Liver (tissue), 8 donors: ENCODE measurements at regions not wholly inside any gene's neighbourhood (a gene's known extent, or its start where the extent isn't known, plus 50 kb on each side); places are given as distances from the start of the nearest gene placed in this dataset.
A peak's percentile ranks its signal among the peaks of the same experiment; 100 is the strongest.

ENCODE experiments used
- DNase-seq: peaks from one replicate; pipeline ENCODE4 v3.0.0-alpha.2; 2017; ENCODE audit warnings: low spot score
- H3K27ac ChIP-seq, 2 donors: one replicate each; pipeline ENCODE4 v1.7.0; 2013; ENCODE audit warnings: inconsistent platforms in 2 of 2, low read length in 2 of 2, control low read depth in 1 of 2, low read depth in 1 of 2, mild to moderate bottlenecking in 1 of 2
- H3K27me3 ChIP-seq, 4 donors: one replicate each; pipeline versions ENCODE4 v1.6.1 to v1.7.0; 2013; ENCODE audit warnings: low read length in 3 of 4, inconsistent platforms in 1 of 4, mild to moderate bottlenecking in 1 of 4, moderate library complexity in 1 of 4; ENCODE audit not compliant: control insufficient read depth in 4 of 4, insufficient read depth in 4 of 4
- H3K36me3 ChIP-seq, 4 donors: one replicate each; pipeline versions ENCODE4 v1.6.1 to v1.7.0; 2013; ENCODE audit warnings: low read length in 3 of 4, mild to moderate bottlenecking in 3 of 4, low read depth in 1 of 4, moderate library complexity in 1 of 4; ENCODE audit not compliant: control insufficient read depth in 4 of 4, insufficient read depth in 3 of 4
- H3K4me1 ChIP-seq, 4 donors: one replicate each; pipeline versions ENCODE4 v1.6.1 to v1.7.0; 2013; ENCODE audit warnings: low read length in 3 of 4, mild to moderate bottlenecking in 3 of 4, moderate library complexity in 1 of 4; ENCODE audit not compliant: control insufficient read depth in 4 of 4, insufficient read depth in 4 of 4
- H3K4me3 ChIP-seq, 3 donors: one replicate each; pipeline versions ENCODE4 v1.6.1 to v1.7.0; 2013; ENCODE audit warnings: low read length in 3 of 3, control low read depth in 1 of 3, low read depth in 1 of 3, mild to moderate bottlenecking in 1 of 3
- H3K9ac ChIP-seq, 2 donors: one replicate each; pipeline ENCODE4 v1.7.0; 2013; ENCODE audit warnings: low read length in 2 of 2, mild to moderate bottlenecking in 2 of 2, moderate library complexity in 2 of 2, control low read depth in 1 of 2, low read depth in 1 of 2
- H3K9me3 ChIP-seq, 4 donors: one replicate each; pipeline versions ENCODE4 v1.6.1 to v1.7.0; 2013; ENCODE audit warnings: low read length in 3 of 4; ENCODE audit not compliant: control insufficient read depth in 4 of 4
- ATF3 ChIP-seq: IDR thresholded peaks from 2 replicates; pipeline ENCODE4 v1.6.1; 2016; ENCODE audit warnings: antibody characterized with exemption
- CTCF ChIP-seq: fragments of 150-350 bp; IDR thresholded peaks from 2 replicates; pipeline ENCODE4 v1.5.1; 2017; ENCODE audit warnings: improper control_type of control experiment, low read depth, low read length; ENCODE audit not compliant: missing input control
- FOXA1 ChIP-seq: IDR thresholded peaks from 2 replicates; pipeline ENCODE4 v1.6.1; 2016; ENCODE audit warnings: antibody characterized with exemption
- FOXA2 ChIP-seq: IDR thresholded peaks from 2 replicates; pipeline ENCODE4 v1.6.1; 2016; ENCODE audit warnings: antibody characterized with exemption
- GABPA ChIP-seq, 2 donors: IDR thresholded peaks in 1 of 2; conservative IDR thresholded peaks in 1 of 2; 2 replicates each; pipeline ENCODE4 v1.6.1; 2016; ENCODE audit warnings: antibody characterized with exemption in 2 of 2, mild to moderate bottlenecking in 1 of 2, moderate library complexity in 1 of 2
- HNF4G ChIP-seq: IDR thresholded peaks from 2 replicates; pipeline ENCODE4 v1.6.1; 2016; ENCODE audit warnings: antibody characterized with exemption
- JUND ChIP-seq, 2 donors: IDR thresholded peaks; 2 replicates each; pipeline ENCODE4 v1.6.1; 2016; ENCODE audit warnings: antibody characterized with exemption in 2 of 2
- NR2F2 ChIP-seq: IDR thresholded peaks from 2 replicates; pipeline ENCODE4 v1.6.1; 2016; ENCODE audit warnings: antibody characterized with exemption
- RAD21 ChIP-seq, 2 donors: IDR thresholded peaks; 2 replicates each; pipeline ENCODE4 v1.6.1; 2016; ENCODE audit warnings: antibody characterized with exemption in 2 of 2, mild to moderate bottlenecking in 2 of 2
- RXRA ChIP-seq, 2 donors: IDR thresholded peaks; 2 replicates each; pipeline ENCODE4 v1.6.1; 2017 to 2018; ENCODE audit warnings: antibody characterized with exemption in 2 of 2, mild to moderate bottlenecking in 1 of 2
- TAF1 ChIP-seq: conservative IDR thresholded peaks from 2 replicates; pipeline ENCODE4 v1.6.1; 2016; ENCODE audit warnings: antibody characterized with exemption, mild to moderate bottlenecking
- YY1 ChIP-seq: IDR thresholded peaks from 2 replicates; pipeline ENCODE4 v1.6.1; 2016; ENCODE audit warnings: antibody characterized with exemption, mild to moderate bottlenecking
- WGBS: extraction: QIAGEN DNeasy Blood & Tissue Kit; methylation state at CpG from one replicate; pipeline ENCODE4 v1.1.7; 2013; 5-methylcytosine and 5-hydroxymethylcytosine counted together
- TF ChIP-seq, protein P1 (sequence below): IDR thresholded peaks from 2 replicates; pipeline ENCODE4 v1.6.1; 2016; ENCODE audit warnings: antibody characterized with exemption, mild to moderate bottlenecking
- TF ChIP-seq, protein P2 (sequence below): IDR thresholded peaks from 2 replicates; pipeline ENCODE4 v1.6.1; 2016; ENCODE audit warnings: antibody characterized with exemption
- TF ChIP-seq, protein P3 (sequence below): IDR thresholded peaks from 2 replicates; pipeline ENCODE4 v1.6.1; 2016; ENCODE audit warnings: antibody characterized with exemption
- donor health status: healthy.
- donor health status: healthy.
- donor health status: healthy.
- donor health status: healthy.
- donor health status: healthy.

- H3K36me3 ChIP-seq: no peaks in the 10 kb centered on the region
- H3K9ac ChIP-seq: no peak overlapping the region
- H3K4me3 ChIP-seq: peak overlapping the region in 1 of 3 donors; percentile 30
- TF ChIP-seq CTCF (no peak), YY1 (no peak), FOXA1 (no peak), JUND (IDR thresholded peaks at IDR 0.05) (no peak), RXRA (IDR thresholded peaks at IDR 0.05) (no peak), FOXA2 (no peak), ATF3 (no peak), RAD21 (IDR thresholded peaks at IDR 0.05) (no peak), NR2F2 (no peak), TAF1 (no peak), GABPA (IDR thresholded peaks at IDR 0.05 in 1 of 2, conservative IDR thresholded peaks at IDR 0.05 in 1 of 2) (no peak)
- TF ChIP-seq, protein P1, sequence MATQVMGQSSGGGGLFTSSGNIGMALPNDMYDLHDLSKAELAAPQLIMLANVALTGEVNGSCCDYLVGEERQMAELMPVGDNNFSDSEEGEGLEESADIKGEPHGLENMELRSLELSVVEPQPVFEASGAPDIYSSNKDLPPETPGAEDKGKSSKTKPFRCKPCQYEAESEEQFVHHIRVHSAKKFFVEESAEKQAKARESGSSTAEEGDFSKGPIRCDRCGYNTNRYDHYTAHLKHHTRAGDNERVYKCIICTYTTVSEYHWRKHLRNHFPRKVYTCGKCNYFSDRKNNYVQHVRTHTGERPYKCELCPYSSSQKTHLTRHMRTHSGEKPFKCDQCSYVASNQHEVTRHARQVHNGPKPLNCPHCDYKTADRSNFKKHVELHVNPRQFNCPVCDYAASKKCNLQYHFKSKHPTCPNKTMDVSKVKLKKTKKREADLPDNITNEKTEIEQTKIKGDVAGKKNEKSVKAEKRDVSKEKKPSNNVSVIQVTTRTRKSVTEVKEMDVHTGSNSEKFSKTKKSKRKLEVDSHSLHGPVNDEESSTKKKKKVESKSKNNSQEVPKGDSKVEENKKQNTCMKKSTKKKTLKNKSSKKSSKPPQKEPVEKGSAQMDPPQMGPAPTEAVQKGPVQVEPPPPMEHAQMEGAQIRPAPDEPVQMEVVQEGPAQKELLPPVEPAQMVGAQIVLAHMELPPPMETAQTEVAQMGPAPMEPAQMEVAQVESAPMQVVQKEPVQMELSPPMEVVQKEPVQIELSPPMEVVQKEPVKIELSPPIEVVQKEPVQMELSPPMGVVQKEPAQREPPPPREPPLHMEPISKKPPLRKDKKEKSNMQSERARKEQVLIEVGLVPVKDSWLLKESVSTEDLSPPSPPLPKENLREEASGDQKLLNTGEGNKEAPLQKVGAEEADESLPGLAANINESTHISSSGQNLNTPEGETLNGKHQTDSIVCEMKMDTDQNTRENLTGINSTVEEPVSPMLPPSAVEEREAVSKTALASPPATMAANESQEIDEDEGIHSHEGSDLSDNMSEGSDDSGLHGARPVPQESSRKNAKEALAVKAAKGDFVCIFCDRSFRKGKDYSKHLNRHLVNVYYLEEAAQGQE: no peak
- TF ChIP-seq, protein P2, sequence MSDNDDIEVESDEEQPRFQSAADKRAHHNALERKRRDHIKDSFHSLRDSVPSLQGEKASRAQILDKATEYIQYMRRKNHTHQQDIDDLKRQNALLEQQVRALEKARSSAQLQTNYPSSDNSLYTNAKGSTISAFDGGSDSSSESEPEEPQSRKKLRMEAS: no peak
- H3K27me3 ChIP-seq: peaks cover 0 to 14% (median 7%) of the 10 kb centered on the region in 4 donors
- no peaks in the 10 kb centered on the region for H3K9me3 ChIP-seq
- no peak overlapping the region for H3K27ac ChIP-seq
- no peak for DNase-seq
- H3K4me1 ChIP-seq: peaks cover 0 to 4% (median 3%) of the 10 kb centered on the region in 4 donors
- WGBS: 3% methylated on average over 93 of the region's 93 CpGs
These were observed 108.4 kb upstream of the SLC6A11 start for GRCh38 chr3:10707400-10708215.

DNA sequence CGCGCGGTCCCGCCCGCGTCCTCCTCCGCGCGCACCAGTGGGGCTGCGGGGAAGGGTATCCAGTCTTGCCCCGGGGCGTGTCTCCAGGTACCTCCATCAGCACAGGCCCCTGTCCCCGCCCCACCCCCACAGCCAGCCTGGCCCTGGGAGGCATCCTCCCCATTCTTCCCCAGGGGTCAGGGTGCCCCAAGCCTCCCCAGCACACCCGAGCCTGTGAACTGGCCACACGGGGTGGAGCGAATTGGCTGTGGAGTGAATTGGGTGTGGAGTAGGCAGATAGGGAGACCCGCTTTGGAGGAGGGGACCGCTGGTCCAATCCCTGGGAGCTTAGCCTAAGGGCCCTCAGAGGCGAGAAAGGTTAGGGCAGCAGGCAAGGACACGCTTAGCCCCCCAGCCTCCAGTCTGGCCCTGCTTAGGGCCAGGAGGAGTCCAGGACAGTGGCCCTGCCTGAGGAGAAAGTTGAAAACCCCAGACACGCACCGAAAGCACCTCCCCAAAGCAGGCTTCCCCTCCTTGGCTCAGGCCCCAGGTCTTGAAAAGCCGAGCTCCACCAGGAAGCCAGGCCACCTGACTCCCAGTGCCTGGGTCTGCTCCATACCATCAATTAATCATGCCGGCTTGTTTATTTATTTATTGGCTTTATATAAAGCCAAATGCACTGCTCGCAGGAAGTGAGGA, 107.7 kb upstream of the SLC6A11 start:
- Histone ChIP-seq H3K4me1 (peaks cover 0 to 4% (median 3%) of the 10 kb centered on the region in 4 donors), H3K9me3 (no peaks in the 10 kb centered on the region), H3K9ac (no peak overlapping the region), H3K27ac (no peak overlapping the region), H3K36me3 (no peaks in the 10 kb centered on the region), H3K27me3 (peaks cover 0 to 14% (median 7%) of the 10 kb centered on the region in 4 donors), H3K4me3 (peak overlapping the region in 1 of 3 donors; percentile 30)
- DNase-seq: no peak
- 38% methylated on average over 25 of the region's 25 CpGs for WGBS
- TF ChIP-seq CTCF (no peak), HNF4G (no peak), ATF3 (no peak), JUND (IDR thresholded peaks at IDR 0.05) (no peak), YY1 (no peak)
- TF ChIP-seq, protein P3, sequence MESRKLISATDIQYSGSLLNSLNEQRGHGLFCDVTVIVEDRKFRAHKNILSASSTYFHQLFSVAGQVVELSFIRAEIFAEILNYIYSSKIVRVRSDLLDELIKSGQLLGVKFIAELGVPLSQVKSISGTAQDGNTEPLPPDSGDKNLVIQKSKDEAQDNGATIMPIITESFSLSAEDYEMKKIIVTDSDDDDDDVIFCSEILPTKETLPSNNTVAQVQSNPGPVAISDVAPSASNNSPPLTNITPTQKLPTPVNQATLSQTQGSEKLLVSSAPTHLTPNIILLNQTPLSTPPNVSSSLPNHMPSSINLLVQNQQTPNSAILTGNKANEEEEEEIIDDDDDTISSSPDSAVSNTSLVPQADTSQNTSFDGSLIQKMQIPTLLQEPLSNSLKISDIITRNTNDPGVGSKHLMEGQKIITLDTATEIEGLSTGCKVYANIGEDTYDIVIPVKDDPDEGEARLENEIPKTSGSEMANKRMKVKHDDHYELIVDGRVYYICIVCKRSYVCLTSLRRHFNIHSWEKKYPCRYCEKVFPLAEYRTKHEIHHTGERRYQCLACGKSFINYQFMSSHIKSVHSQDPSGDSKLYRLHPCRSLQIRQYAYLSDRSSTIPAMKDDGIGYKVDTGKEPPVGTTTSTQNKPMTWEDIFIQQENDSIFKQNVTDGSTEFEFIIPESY: no peak
- TF ChIP-seq, protein P1: no peak
